ENCODE measurements at regions not wholly inside any gene's neighbourhood (a gene's known extent, or its start where the extent isn't known, plus 50 kb on each side); places are given as distances from the start of the nearest gene placed in this dataset.

- no peaks in the 10 kb centered on the region for H3K27me3 ChIP-seq (ENCODE audit: control insufficient read depth, insufficient read depth, low read length)
- no peak for TF ChIP-seq CTCF (IDR thresholded peaks at IDR 0.05)
- H3K4me3 ChIP-seq (ENCODE audit: low read depth, low read length): no peak overlapping the region
- no peaks in the 10 kb centered on the region for H3K79me2 ChIP-seq
- H3K36me3 ChIP-seq (ENCODE audit: control insufficient read depth, insufficient read depth, low read length): no peaks in the 10 kb centered on the region
- no peak overlapping the region for H3K4me2 ChIP-seq (ENCODE audit: low read length)
- no peaks in the 10 kb centered on the region for H3K9me3 ChIP-seq (ENCODE audit: control insufficient read depth, low read length)
- no peak overlapping the region for H3K9ac ChIP-seq
- no peaks in the 10 kb centered on the region for H3K4me1 ChIP-seq
- H3K27ac ChIP-seq: no peak overlapping the region
- H2AFZ ChIP-seq: no peak overlapping the region
These were observed 185.4 kb upstream of the G2E3 start for GRCh38 chr14:30373526-30373925.

- no peak overlapping the region for H3K4me2 ChIP-seq (ENCODE audit: low read length)
- H3K27me3 ChIP-seq (ENCODE audit: control insufficient read depth, insufficient read depth, low read length): no peaks in the 10 kb centered on the region
- H3K4me1 ChIP-seq: no peaks in the 10 kb centered on the region
- no peak overlapping the region for H3K4me3 ChIP-seq (ENCODE audit: low read depth, low read length)
- peak; percentile 77 for TF ChIP-seq CTCF (IDR thresholded peaks at IDR 0.05)
- H2AFZ ChIP-seq: no peak overlapping the region
- no peaks in the 10 kb centered on the region for H3K36me3 ChIP-seq (ENCODE audit: control insufficient read depth, insufficient read depth, low read length)
- H3K27ac ChIP-seq: no peak overlapping the region
- no peak overlapping the region for H3K9ac ChIP-seq
- H3K9me3 ChIP-seq (ENCODE audit: control insufficient read depth, low read length): no peaks in the 10 kb centered on the region
- no peaks in the 10 kb centered on the region for H3K79me2 ChIP-seq
These were observed 183.6 kb upstream of the G2E3 start for GRCh38 chr14:30375296-30375892.

GRCh38 chr14:30381861-30382480 is 177.0 kb upstream of the G2E3 start:
- H2AFZ ChIP-seq: no peak overlapping the region
- no peaks in the 10 kb centered on the region for H3K4me1 ChIP-seq
- H3K4me2 ChIP-seq (ENCODE audit: low read length): no peak overlapping the region
- no peak overlapping the region for H3K9ac ChIP-seq
- H3K27ac ChIP-seq: no peak overlapping the region
- no peaks in the 10 kb centered on the region for H3K79me2 ChIP-seq
- H3K36me3 ChIP-seq (ENCODE audit: control insufficient read depth, insufficient read depth, low read length): no peaks in the 10 kb centered on the region
- H3K9me3 ChIP-seq (ENCODE audit: control insufficient read depth, low read length): no peaks in the 10 kb centered on the region
- H3K4me3 ChIP-seq (ENCODE audit: low read depth, low read length): no peak overlapping the region
- H3K27me3 ChIP-seq (ENCODE audit: control insufficient read depth, insufficient read depth, low read length): no peaks in the 10 kb centered on the region
- TF ChIP-seq CTCF (IDR thresholded peaks at IDR 0.05): no peak

GRCh38 chr14:30385925-30386324 is 173.0 kb upstream of the G2E3 start:
- no peak overlapping the region for H3K4me3 ChIP-seq (ENCODE audit: low read depth, low read length)
- no peak overlapping the region for H3K27ac ChIP-seq
- H3K4me2 ChIP-seq (ENCODE audit: low read length): no peak overlapping the region
- H3K4me1 ChIP-seq: no peaks in the 10 kb centered on the region
- no peak overlapping the region for H2AFZ ChIP-seq
- no peak for TF ChIP-seq CTCF (IDR thresholded peaks at IDR 0.05)
- no peaks in the 10 kb centered on the region for H3K79me2 ChIP-seq
- H3K27me3 ChIP-seq (ENCODE audit: control insufficient read depth, insufficient read depth, low read length): no peaks in the 10 kb centered on the region
- H3K36me3 ChIP-seq (ENCODE audit: control insufficient read depth, insufficient read depth, low read length): no peaks in the 10 kb centered on the region
- H3K9me3 ChIP-seq (ENCODE audit: control insufficient read depth, low read length): no peaks in the 10 kb centered on the region
- H3K9ac ChIP-seq: no peak overlapping the region

DNA sequence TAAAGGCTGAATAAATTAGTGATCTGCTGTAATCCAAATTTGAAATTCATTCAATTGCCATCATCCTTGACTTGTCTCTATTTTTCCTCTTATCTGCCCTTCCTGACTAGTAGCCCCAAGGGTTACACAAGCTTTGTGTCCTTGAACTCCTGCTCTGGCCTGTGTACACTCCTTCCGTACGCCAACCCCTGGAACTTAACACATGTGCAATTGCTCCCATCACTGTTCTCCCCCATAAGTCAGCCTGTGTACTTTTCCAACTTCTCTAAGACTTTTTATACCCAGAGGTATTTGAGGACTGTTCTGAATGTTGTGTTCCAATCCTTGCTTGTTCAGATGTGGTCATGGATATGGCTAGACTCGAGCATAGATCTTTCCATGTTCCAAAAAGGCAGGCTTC is 171.1 kb upstream of the G2E3 start:
- no peak for TF ChIP-seq CTCF (IDR thresholded peaks at IDR 0.05)
- H3K27ac ChIP-seq: no peak overlapping the region

More for the DNA sequence above, 171.1 kb upstream of the G2E3 start:
- H2AFZ ChIP-seq: no peak overlapping the region
- H3K4me3 ChIP-seq (ENCODE audit: low read depth, low read length): no peak overlapping the region
- no peaks in the 10 kb centered on the region for H3K79me2 ChIP-seq
- H3K9me3 ChIP-seq (ENCODE audit: control insufficient read depth, low read length): no peaks in the 10 kb centered on the region
- no peaks in the 10 kb centered on the region for H3K27me3 ChIP-seq (ENCODE audit: control insufficient read depth, insufficient read depth, low read length)
- no peaks in the 10 kb centered on the region for H3K4me1 ChIP-seq
- H3K4me2 ChIP-seq (ENCODE audit: low read length): no peak overlapping the region
- no peak overlapping the region for H3K9ac ChIP-seq
- no peaks in the 10 kb centered on the region for H3K36me3 ChIP-seq (ENCODE audit: control insufficient read depth, insufficient read depth, low read length)
